ENCODE measurements at regions not wholly inside any gene's neighbourhood (a gene's known extent, or its start where the extent isn't known, plus 50 kb on each side); places are given as distances from the start of the nearest gene placed in this dataset.
A peak's percentile ranks its signal among the peaks of the same experiment; 100 is the strongest.

DNA sequence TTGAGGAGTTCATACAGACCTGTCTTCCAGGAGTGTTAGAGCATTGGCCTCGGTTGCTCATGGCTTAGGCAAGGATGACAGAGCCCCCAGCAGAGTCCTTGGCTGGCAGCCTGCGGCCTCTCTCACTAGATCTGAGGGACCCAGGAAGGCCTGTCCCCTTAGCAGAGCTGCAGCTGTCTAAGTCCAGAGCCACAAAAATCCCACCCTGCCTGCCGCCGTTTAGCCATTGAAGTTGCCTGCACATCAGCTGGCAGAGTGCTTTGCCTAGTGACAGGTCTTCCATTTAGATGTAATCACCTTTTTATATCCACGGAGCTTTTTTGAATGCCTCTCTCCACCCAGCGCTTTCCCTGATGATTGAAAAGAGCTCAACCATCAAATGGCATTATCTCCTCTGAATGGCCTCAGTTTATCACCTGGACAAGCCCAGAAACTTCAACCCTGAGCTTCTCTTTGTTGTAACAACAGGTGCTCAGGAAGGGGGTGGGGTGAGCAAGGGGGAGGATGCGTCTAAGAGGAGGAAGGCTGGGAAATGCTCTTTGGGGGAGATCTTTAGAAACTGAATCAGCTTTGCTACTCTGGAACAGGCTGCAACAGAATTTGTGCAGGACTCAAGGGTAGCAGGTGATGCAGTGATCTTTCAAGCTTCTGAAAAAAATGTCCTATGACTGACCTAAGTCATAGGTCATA, 71.9 kb downstream of the TNP1 start:
- DNase-seq = no peak
- H3K27me3 ChIP-seq (replicated peaks in 1 of 7) = peaks cover 0 to 4% (median 0%) of the 10 kb centered on the region in 7 donors
- intact Hi-C loops (cut with DNase I; ENCODE audit: low total_unique reads) = no loop called here

GRCh38 chr2:216786676-216787075, 73.2 kb downstream of the TNP1 start:
- H3K27me3 ChIP-seq (replicated peaks in 1 of 7) = no peaks in the 10 kb centered on the region
- H3K9me3 ChIP-seq = no peaks in the 10 kb centered on the region
- intact Hi-C loops (cut with DNase I; ENCODE audit: low total_unique reads) = no loop called here
- no peak overlapping the region for H3K27ac ChIP-seq
- 88 to 94% (median 93%) methylated on average over 9 of the region's 9 CpGs for WGBS, 5 donors
- no peak for DNase-seq
- TF ChIP-seq POLR2A (IDR thresholded peaks at IDR 0.05) = no peak
- no peak for TF ChIP-seq CTCF (IDR thresholded peaks at IDR 0.05 in 8 of 11, conservative IDR thresholded peaks at IDR 0.05 in 3 of 11)
- TF ChIP-seq POLR2AphosphoS5 (IDR thresholded peaks at IDR 0.05) = no peak
- H3K4me3 ChIP-seq = no peak overlapping the region
- no peaks in the 10 kb centered on the region for H3K4me1 ChIP-seq
- H3K36me3 ChIP-seq = no peaks in the 10 kb centered on the region

More for the DNA sequence above, 71.9 kb downstream of the TNP1 start:
- Histone ChIP-seq H3K9me3 (no peaks in the 10 kb centered on the region), H3K4me1 (no peaks in the 10 kb centered on the region), H3K27ac (no peak overlapping the region), H3K4me3 (no peak overlapping the region), H3K36me3 (no peaks in the 10 kb centered on the region)
- TF ChIP-seq POLR2A (IDR thresholded peaks at IDR 0.05) (no peak), POLR2AphosphoS5 (IDR thresholded peaks at IDR 0.05) (no peak), CTCF (IDR thresholded peaks at IDR 0.05 in 8 of 11, conservative IDR thresholded peaks at IDR 0.05 in 3 of 11) (no peak)
- WGBS, 5 donors = 66 to 88% (median 82%) methylated on average over 7 of the region's 7 CpGs

GRCh38 chr2:216784456-216784855, 75.4 kb downstream of the TNP1 start:
- Histone ChIP-seq H3K27ac (no peak overlapping the region), H3K4me1 (no peaks in the 10 kb centered on the region), H3K36me3 (no peaks in the 10 kb centered on the region), H3K27me3 (replicated peaks in 1 of 7) (no peaks in the 10 kb centered on the region), H3K4me3 (no peak overlapping the region), H3K9me3 (no peaks in the 10 kb centered on the region)
- TF ChIP-seq CTCF (IDR thresholded peaks at IDR 0.05 in 8 of 11, conservative IDR thresholded peaks at IDR 0.05 in 3 of 11) (no peak), POLR2AphosphoS5 (IDR thresholded peaks at IDR 0.05) (no peak), POLR2A (IDR thresholded peaks at IDR 0.05) (no peak)
- WGBS, 5 donors = 81 to 90% (median 88%) methylated on average over 3 of the region's 3 CpGs
- no peak for DNase-seq
- intact Hi-C loops (cut with DNase I; ENCODE audit: low total_unique reads) = no loop called here

GRCh38 chr2:216781709-216782108, 78.2 kb downstream of the TNP1 start:
- intact Hi-C loops (cut with DNase I; ENCODE audit: low total_unique reads) = no loop called here
- Histone ChIP-seq H3K4me3 (no peak overlapping the region), H3K9me3 (no peaks in the 10 kb centered on the region), H3K36me3 (no peaks in the 10 kb centered on the region), H3K27me3 (replicated peaks in 1 of 7) (no peaks in the 10 kb centered on the region), H3K27ac (peak overlapping the region in 1 of 8 donors; percentile 8), H3K4me1 (no peaks in the 10 kb centered on the region)
- DNase-seq = no peak
- 65 to 84% (median 79%) methylated on average over 4 of the region's 4 CpGs for WGBS, 5 donors
- TF ChIP-seq CTCF (IDR thresholded peaks at IDR 0.05 in 8 of 11, conservative IDR thresholded peaks at IDR 0.05 in 3 of 11) = no peak
- TF ChIP-seq POLR2A (IDR thresholded peaks at IDR 0.05) = no peak
- no peak for TF ChIP-seq POLR2AphosphoS5 (IDR thresholded peaks at IDR 0.05)

All from spleen (tissue), 11 donors.